GM12873 (cell line): ENCODE measurements at regions not wholly inside any gene's neighbourhood (a gene's known extent, or its start where the extent isn't known, plus 50 kb on each side); places are given as distances from the start of the nearest gene placed in this dataset.

ENCODE experiments used
- CTCF ChIP-seq: IDR thresholded peaks from 2 replicates; pipeline ENCODE4 v1.5.1; 2012; ENCODE audit warnings: low read depth, mild to moderate bottlenecking, moderate library complexity, low read length, control low read depth; ENCODE audit not compliant: insufficient read depth; ENCODE audit errors: missing control alignments

- no peak for TF ChIP-seq CTCF
Observed at GRCh38 chr1:168430321-168430720, 113.5 kb downstream of the XCL2 start.

DNA sequence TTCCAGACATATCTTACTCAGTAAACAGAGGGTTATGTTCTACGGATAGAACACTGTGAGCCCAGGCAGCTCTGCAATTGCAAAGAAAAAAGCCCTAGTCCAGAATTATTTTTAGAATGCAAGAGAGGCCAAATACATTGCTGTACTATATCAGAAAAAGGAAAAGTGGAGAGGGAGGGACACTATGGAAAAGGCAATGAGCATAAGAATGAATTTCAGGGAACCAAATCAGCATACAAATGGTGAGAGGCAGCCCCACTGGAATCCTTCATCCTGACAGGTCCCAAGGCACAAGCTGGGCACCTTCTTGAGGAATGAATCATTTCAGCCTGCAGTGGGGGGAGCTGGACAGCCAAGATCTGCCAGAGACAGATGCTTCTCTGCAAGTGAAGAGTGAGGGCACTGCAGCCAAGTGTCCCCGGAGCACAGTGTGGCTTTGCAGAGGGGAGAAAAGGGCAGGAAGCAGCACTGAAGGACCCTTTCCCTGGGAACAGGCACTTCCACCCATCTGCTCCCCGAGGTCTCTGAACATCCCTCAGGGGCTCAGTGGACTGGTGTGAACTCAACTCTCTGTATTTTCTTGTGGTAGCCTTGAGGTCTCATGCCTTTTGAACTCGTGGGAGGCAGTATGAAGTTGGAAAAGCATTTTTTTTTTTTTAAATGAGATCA is 115.6 kb downstream of the XCL2 start:
- TF ChIP-seq CTCF = no peak

GRCh38 chr1:168427051-168427450 is 116.7 kb downstream of the XCL2 start:
- no peak for TF ChIP-seq CTCF

DNA sequence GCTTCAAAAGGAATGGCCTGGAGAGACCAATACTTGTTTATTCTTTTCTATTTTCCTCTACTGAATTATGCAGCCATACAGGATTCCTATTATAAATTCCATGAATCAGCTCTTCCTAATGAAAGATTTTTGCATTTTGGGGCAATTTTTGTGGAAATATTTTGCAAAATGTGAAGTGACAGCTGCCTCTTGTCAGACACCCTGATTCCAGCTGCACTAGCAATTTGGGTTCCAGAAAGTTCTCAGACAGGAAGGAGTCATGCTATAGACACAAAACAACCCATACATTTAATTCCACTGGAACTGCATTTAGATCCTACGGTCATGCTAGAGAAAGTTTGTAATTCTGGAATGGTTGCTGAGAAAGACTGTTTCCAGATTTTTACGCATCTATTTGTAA is 119.5 kb downstream of the XCL2 start:
- TF ChIP-seq CTCF = no peak

DNA sequence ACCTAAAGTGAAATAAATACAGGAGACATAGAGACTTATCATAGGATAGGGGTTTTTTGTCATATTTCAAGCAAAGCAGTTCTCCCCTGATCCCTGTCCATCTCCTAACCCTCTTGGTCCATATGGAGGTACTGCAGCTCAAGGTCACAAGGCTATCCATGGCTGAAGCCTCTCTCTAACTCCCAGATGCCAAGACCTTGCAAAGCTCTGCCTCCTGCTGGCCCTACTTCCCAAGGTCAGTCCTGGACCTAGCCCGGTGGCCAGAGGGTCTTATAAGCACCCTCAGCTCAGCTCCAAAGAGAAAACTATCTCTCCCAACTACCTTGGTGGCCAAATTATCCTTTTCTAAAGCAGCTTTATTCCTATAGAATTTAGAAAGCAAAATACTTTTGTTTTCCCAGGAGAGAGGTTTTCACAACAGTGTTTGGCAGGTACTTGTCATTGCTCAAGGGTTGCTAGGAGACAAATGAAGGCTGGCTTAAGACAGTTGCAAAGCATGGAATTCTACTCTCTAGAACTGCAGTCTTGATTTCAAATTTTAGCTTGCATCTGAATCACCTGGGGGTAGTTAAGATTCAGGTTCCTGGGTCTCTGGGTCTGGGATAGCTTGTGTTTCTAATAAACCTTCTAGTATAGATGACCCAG is 121.5 kb downstream of the XCL2 start:
- TF ChIP-seq CTCF = no peak

GRCh38 chr1:168421399-168422004 is 122.3 kb downstream of the XCL2 start:
- TF ChIP-seq CTCF = no peak

DNA sequence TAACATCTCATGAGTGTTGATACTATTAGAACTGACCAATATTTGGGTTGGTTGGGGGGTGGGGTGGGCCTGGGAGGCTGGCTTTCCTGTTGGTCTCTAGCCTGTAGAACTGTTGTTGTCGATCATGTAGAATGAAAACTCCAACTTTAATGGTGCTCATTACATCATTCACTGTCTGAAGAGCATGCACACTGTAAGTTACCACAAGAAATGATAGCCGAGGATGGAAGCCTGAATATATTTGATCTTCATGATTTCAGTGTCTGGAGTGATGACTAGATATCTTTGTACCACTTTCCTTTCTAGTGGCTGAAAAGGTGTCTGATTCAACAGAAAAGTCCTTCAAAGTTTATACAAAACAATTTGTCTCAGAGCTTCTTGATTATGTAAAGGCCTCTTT is 123.6 kb downstream of the XCL2 start:
- TF ChIP-seq CTCF = no peak
